Muscle layer of duodenum (tissue), 2 donors: ENCODE measurements at regions not wholly inside any gene's neighbourhood (a gene's known extent, or its start where the extent isn't known, plus 50 kb on each side); places are given as distances from the start of the nearest gene placed in this dataset.

Source experiments
- H3K27ac ChIP-seq: one replicate; pipeline ENCODE4 v1.7.0; 2013; ENCODE audit warnings: mild to moderate bottlenecking, low read length
- H3K27me3 ChIP-seq: one replicate; pipeline ENCODE4 v1.7.0; 2013; ENCODE audit warnings: low read depth, mild to moderate bottlenecking, control low read depth, low read length
- H3K36me3 ChIP-seq, 2 donors: one replicate each; pipeline ENCODE4 v1.7.0; 2013; ENCODE audit warnings: low read length in 2 of 2, control low read depth in 1 of 2, mild to moderate bottlenecking in 1 of 2; ENCODE audit not compliant: insufficient read depth in 2 of 2, control insufficient read depth in 1 of 2
- H3K4me1 ChIP-seq, 2 donors: one replicate each; pipeline ENCODE4 v1.7.0; 2013; ENCODE audit warnings: low read length in 2 of 2, mild to moderate bottlenecking in 2 of 2, control low read depth in 1 of 2, moderate library complexity in 1 of 2; ENCODE audit not compliant: insufficient read depth in 2 of 2, control insufficient read depth in 1 of 2
- H3K4me3 ChIP-seq, 2 donors: one replicate each; pipeline ENCODE4 v1.7.0; 2013; ENCODE audit warnings: low read length in 2 of 2, low read depth in 1 of 2, mild to moderate bottlenecking in 1 of 2
- H3K9me3 ChIP-seq, 2 donors: one replicate each; pipeline ENCODE4 v1.7.0; 2013; ENCODE audit warnings: low read length in 2 of 2, control low read depth in 1 of 2, mild to moderate bottlenecking in 1 of 2; ENCODE audit not compliant: control insufficient read depth in 1 of 2
- donor health status: healthy.

GRCh38 chr4:177051473-177052060 is 258.1 kb upstream of the NEIL3 start:
- no peaks in the 10 kb centered on the region for H3K36me3 ChIP-seq
- H3K27me3 ChIP-seq = no peaks in the 10 kb centered on the region
- no peak overlapping the region for H3K27ac ChIP-seq
- H3K4me1 ChIP-seq = no peaks in the 10 kb centered on the region
- H3K9me3 ChIP-seq = no peaks in the 10 kb centered on the region
- H3K4me3 ChIP-seq = no peak overlapping the region

DNA sequence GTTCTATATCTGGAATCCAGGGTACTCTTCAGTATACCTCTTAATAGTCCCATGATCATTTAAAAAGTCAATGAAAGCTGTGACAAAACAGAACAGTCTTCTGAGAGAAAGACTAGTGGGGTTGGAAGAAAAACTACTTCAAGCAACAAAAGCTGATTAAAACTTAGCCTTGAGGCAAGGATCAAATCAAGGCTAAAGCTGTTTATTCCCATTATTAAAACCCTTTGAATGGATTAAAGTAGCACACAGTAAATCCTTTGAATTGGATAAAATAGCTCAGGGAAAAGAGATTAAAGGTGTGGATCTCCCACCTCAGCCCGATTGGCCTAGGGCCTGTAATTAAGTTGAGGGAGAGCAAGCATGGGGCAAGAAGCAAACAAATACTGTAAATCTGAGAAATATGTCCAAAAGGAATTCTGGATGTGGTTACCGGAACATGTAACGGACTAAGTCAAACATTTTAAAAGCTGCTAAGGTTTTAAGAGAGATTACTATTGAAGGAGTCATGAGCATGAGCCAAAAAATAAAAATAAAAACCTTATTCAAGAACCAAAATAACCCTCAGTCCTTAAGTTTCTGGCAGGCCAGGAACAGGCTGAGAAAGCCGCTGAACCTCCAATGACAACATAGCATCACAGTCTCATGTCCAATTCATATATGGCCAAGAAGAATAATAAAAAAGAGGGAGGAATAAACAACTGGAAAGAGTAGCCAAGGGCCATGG is 257.3 kb upstream of the NEIL3 start:
- H3K27ac ChIP-seq = no peak overlapping the region
- H3K27me3 ChIP-seq = no peaks in the 10 kb centered on the region
- no peaks in the 10 kb centered on the region for H3K36me3 ChIP-seq
- H3K4me1 ChIP-seq = no peaks in the 10 kb centered on the region
- no peaks in the 10 kb centered on the region for H3K9me3 ChIP-seq
- H3K4me3 ChIP-seq = no peak overlapping the region

DNA sequence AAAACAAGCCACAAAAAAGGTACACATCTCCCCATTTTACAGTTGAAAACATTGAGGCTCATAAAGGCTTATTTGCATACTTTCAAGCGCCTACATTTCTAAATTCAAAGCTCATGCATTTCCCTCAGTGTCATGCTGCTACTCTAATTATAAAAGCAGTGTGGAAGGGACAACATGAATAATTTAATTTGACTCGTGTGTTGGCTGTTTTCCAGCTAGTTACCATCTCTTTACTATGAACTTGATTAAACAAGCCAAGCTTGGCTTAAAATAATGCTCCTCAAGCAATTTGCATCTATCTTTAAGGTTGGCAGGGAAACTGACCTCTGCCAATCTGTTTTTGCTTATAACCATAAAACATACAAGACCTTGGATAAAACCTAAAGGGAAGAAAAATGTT is 252.5 kb upstream of the NEIL3 start:
- Histone ChIP-seq H3K4me1 (no peaks in the 10 kb centered on the region), H3K27me3 (no peaks in the 10 kb centered on the region), H3K27ac (no peak overlapping the region), H3K36me3 (no peaks in the 10 kb centered on the region), H3K9me3 (no peaks in the 10 kb centered on the region), H3K4me3 (no peak overlapping the region)

DNA sequence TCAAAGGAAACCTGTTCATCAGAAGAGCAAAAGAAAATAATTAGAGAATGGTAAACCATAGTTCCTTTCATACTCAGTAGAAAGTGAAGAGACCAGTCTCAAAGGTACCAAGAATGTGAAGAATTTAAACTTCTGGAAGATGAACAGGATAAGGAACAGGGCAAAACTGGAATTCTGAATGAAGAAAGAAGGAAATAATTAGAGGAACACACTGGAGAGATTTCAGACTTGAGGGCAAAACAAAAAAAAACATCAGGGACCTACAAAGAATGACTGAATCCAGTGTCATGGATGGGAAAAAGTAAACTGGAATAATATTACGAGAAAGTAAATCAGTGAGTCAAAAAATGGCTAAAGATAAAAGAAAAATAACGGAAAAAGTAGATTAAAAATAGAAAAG is 245.6 kb upstream of the NEIL3 start:
- H3K36me3 ChIP-seq = no peaks in the 10 kb centered on the region
- H3K4me3 ChIP-seq = no peak overlapping the region
- H3K4me1 ChIP-seq = no peaks in the 10 kb centered on the region
- H3K27ac ChIP-seq = no peak overlapping the region
- no peaks in the 10 kb centered on the region for H3K9me3 ChIP-seq
- no peaks in the 10 kb centered on the region for H3K27me3 ChIP-seq

- Histone ChIP-seq H3K4me1 (no peaks in the 10 kb centered on the region), H3K36me3 (no peaks in the 10 kb centered on the region)
Measured at GRCh38 chr4:177064729-177065394, 244.8 kb upstream of the NEIL3 start.

DNA sequence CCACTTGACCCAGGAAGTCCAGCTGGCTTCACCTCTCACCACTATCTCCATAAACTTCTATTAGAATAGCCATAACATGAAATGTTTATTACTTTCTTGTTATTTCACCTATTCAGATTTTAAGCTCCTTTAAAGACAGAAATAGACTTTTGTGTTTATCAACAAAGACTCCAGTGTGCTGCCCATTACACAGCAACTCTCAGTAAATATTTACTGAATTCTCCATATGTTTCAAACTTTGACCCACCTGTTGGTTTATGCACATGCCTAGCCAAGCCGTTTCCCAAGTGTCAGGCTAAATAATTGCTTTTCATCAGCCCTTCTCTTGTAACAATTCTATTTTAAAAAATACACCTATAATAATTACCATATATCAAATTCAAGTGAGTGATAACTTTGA is 242.9 kb upstream of the NEIL3 start:
- H3K27ac ChIP-seq = no peak overlapping the region
- H3K36me3 ChIP-seq = no peaks in the 10 kb centered on the region
- H3K9me3 ChIP-seq = no peaks in the 10 kb centered on the region
- no peak overlapping the region for H3K4me3 ChIP-seq
- H3K4me1 ChIP-seq = no peaks in the 10 kb centered on the region
- H3K27me3 ChIP-seq = no peaks in the 10 kb centered on the region

More at GRCh38 chr4:177064729-177065394, 244.8 kb upstream of the NEIL3 start:
- Histone ChIP-seq H3K27me3 (no peaks in the 10 kb centered on the region), H3K4me3 (no peak overlapping the region), H3K27ac (no peak overlapping the region), H3K9me3 (no peaks in the 10 kb centered on the region)

GRCh38 chr4:177070533-177071058 is 239.1 kb upstream of the NEIL3 start:
- no peaks in the 10 kb centered on the region for H3K36me3 ChIP-seq
- H3K27me3 ChIP-seq = no peaks in the 10 kb centered on the region
- H3K4me3 ChIP-seq = no peak overlapping the region
- H3K9me3 ChIP-seq = no peaks in the 10 kb centered on the region
- H3K4me1 ChIP-seq = no peaks in the 10 kb centered on the region
- H3K27ac ChIP-seq = no peak overlapping the region

DNA sequence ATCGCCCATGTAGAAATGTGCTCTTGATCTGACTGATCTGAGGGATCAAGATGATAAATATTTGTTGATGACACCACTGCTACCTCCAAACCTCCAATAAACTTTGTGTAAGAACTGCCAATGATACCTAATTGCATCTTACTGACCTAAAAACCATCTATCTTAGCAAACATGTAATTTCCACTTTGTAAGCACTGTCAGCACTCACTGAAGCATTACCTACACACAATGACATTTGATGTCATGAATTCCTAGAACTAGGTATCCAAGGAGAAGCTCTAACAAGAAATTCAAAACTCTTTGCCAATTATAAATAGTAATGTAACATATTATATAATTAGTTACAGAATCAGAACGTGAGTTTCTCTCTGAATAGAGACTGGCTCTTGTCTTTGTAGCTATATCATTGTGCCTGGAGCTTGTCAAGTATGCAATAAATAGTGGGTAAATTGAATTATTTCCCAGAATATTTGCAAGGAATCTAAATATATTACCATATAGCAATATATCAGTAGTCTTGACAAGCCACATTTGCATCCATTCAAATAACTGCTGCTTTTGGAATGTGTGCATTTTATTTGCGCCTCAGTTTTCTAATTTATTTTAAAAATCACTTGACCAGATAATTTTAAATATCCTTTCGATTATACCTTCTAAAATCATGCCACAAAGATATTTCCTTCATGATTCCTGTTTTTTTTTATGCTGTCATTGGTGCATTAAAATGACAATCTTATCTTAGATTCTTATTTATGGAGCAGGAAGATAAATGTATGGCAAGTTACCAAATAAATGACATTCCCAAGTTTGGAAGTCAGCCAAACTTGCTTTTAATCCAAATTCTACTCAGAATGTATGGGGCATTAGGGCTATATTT is 232.3 kb upstream of the NEIL3 start:
- Histone ChIP-seq H3K4me3 (no peak overlapping the region), H3K4me1 (no peaks in the 10 kb centered on the region), H3K9me3 (no peaks in the 10 kb centered on the region), H3K36me3 (no peaks in the 10 kb centered on the region), H3K27me3 (no peaks in the 10 kb centered on the region), H3K27ac (no peak overlapping the region)

DNA sequence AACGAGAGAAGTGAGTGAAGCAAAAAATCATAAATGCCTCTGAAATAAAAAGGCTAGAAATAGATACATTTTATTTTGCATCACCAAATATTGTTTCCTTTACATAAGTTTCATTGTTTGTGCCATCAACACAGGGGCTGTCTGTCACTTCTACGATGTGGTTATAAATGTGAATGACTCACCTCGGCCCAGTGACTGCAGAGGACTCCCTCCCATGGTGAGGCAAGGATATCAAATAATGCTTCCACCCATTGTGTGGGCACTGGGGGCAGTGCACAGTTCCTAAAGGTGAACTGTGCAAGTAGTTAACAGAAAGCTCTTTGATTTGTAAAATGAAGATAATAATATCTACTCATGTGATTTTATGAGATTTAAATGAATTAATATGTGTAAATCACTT is 230.3 kb upstream of the NEIL3 start:
- Histone ChIP-seq H3K4me1 (no peaks in the 10 kb centered on the region), H3K27ac (no peak overlapping the region), H3K9me3 (no peaks in the 10 kb centered on the region), H3K36me3 (no peaks in the 10 kb centered on the region), H3K27me3 (no peaks in the 10 kb centered on the region), H3K4me3 (no peak overlapping the region)

GRCh38 chr4:177080388-177080787 is 229.3 kb upstream of the NEIL3 start:
- Histone ChIP-seq H3K36me3 (no peaks in the 10 kb centered on the region), H3K4me1 (no peaks in the 10 kb centered on the region), H3K4me3 (no peak overlapping the region), H3K27me3 (no peaks in the 10 kb centered on the region), H3K27ac (no peak overlapping the region), H3K9me3 (no peaks in the 10 kb centered on the region)

DNA sequence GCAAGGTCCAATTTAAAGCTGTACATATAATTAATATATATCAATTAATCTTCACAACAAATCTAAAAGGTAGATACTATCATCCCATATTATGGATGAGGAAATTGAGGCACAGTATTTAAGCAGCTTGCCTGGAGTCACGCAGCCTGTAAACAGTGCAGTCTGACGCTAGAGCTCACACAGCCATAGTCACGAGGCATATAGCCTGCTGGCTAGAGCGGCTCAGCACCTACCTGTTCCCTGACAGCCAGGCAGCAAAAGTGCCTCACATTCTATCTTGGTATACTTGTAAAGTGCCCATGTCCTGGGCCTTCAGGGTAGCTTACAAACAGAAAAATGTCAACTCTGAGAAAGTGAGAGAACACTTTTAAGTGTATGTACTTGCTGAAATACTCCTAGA is 222.6 kb upstream of the NEIL3 start:
- H3K9me3 ChIP-seq = no peaks in the 10 kb centered on the region
- no peaks in the 10 kb centered on the region for H3K27me3 ChIP-seq

More for the DNA sequence above, 222.6 kb upstream of the NEIL3 start:
- Histone ChIP-seq H3K36me3 (no peaks in the 10 kb centered on the region), H3K4me3 (no peak overlapping the region), H3K4me1 (no peaks in the 10 kb centered on the region), H3K27ac (no peak overlapping the region)
